HL-60/S4 treated with retinoic acid at 250 ng/mL for 4 days and 3 days (cell line): ENCODE measurements at regions not wholly inside any gene's neighbourhood (a gene's known extent, or its start where the extent isn't known, plus 50 kb on each side); places are given as distances from the start of the nearest gene placed in this dataset.
"Not testable (repeated sequence)": the region's sequence is repeated elsewhere in the genome, so short reads cannot be mapped to it uniquely, and the experiment has no call there.

Source experiments
- in situ Hi-C: fragments of 300-500 bp; cut with MboI; formaldehyde crosslinking; loops from 2 replicates; pipeline ENCODE4 v1.7.0; 2022; ENCODE audit warnings: low sequenced_read_pairs

- in situ Hi-C loops, result no loop called here
Observed at GRCh38 chr12:19895246-19896020, 456.1 kb downstream of the AEBP2 start.

GRCh38 chr12:19896041-19896440 is 456.7 kb downstream of the AEBP2 start:
- in situ Hi-C loops, result no loop called here

- in situ Hi-C loops, result no loop called here
Observed at GRCh38 chr12:19896534-19896933, 457.2 kb downstream of the AEBP2 start.

GRCh38 chr12:19897900-19898408 is 458.7 kb downstream of the AEBP2 start:
- in situ Hi-C loops, result no loop called here

- in situ Hi-C loops, result no loop called here
Observed at GRCh38 chr12:19901841-19902240, 462.5 kb downstream of the AEBP2 start.

- in situ Hi-C loops, result no loop called here
Observed at GRCh38 chr12:19904819-19905218, 463.5 kb upstream of the PDE3A start.

- in situ Hi-C loops, result no loop called here
Observed at GRCh38 chr12:19908830-19909229, 459.5 kb upstream of the PDE3A start.

- in situ Hi-C loops, result no loop called here
Observed at GRCh38 chr12:19909418-19909817, 458.9 kb upstream of the PDE3A start.

GRCh38 chr12:19910681-19911080 is 457.7 kb upstream of the PDE3A start:
- in situ Hi-C loops, result no loop called here

- in situ Hi-C loops, result no loop called here
Observed at GRCh38 chr12:19912991-19913390, 455.3 kb upstream of the PDE3A start.

GRCh38 chr12:19915392-19916195 is 452.7 kb upstream of the PDE3A start:
- in situ Hi-C loops, result no loop called here

- in situ Hi-C loops, result no loop called here
Observed at GRCh38 chr12:19916196-19916753, 452.1 kb upstream of the PDE3A start.

GRCh38 chr12:19916974-19917373 is 451.4 kb upstream of the PDE3A start:
- in situ Hi-C loops, result no loop called here

GRCh38 chr12:19921716-19922115 is 446.6 kb upstream of the PDE3A start:
- in situ Hi-C loops, result not testable (repeated sequence)

- in situ Hi-C loops, result no loop called here
Observed at GRCh38 chr12:19922717-19923116, 445.6 kb upstream of the PDE3A start.

- in situ Hi-C loops, result no loop called here
Observed at GRCh38 chr12:19924360-19924759, 444.0 kb upstream of the PDE3A start.

- in situ Hi-C loops, result no loop called here
Observed at GRCh38 chr12:19925841-19926240, 442.5 kb upstream of the PDE3A start.

- in situ Hi-C loops, result no loop called here
Observed at GRCh38 chr12:19926266-19926665, 442.1 kb upstream of the PDE3A start.

- in situ Hi-C loops, result no loop called here
Observed at GRCh38 chr12:19927661-19928060, 440.7 kb upstream of the PDE3A start.

- in situ Hi-C loops, result no loop called here
Observed at GRCh38 chr12:19932413-19932812, 435.9 kb upstream of the PDE3A start.

GRCh38 chr12:19933924-19934323 is 434.4 kb upstream of the PDE3A start:
- in situ Hi-C loops, result no loop called here

- in situ Hi-C loops, result no loop called here
Observed at GRCh38 chr12:19937161-19937560, 431.2 kb upstream of the PDE3A start.
